ENCODE measurements at regions not wholly inside any gene's neighbourhood (a gene's known extent, or its start where the extent isn't known, plus 50 kb on each side); places are given as distances from the start of the nearest gene placed in this dataset.

GRCh38 chr12:60172266-60173211 is 576.7 kb downstream of the SLC16A7 start:
- intact Hi-C loops (cut with micrococcal nuclease) = no loop called here
- H3K9me3 Mint-ChIP-seq = peaks cover 0 to 5% (median 0%) of the 10 kb centered on the region in 11 donors
- H3K4me1 ChIP-seq (ENCODE audit: control insufficient read depth in 2 of 2, insufficient read depth in 2 of 2, low read length in 2 of 2) = no peaks in the 10 kb centered on the region
- H3K4me1 Mint-ChIP-seq = no peaks in the 10 kb centered on the region
- H3K36me3 ChIP-seq (ENCODE audit: control insufficient read depth in 2 of 3, insufficient read depth in 3 of 3, low read length in 3 of 3) = no peaks in the 10 kb centered on the region
- no peak for DNase-seq
- H3K36me3 Mint-ChIP-seq = no peaks in the 10 kb centered on the region
- H3K27me3 ChIP-seq (ENCODE audit: control insufficient read depth in 2 of 2, insufficient read depth in 2 of 2, low read length in 2 of 2) = no peaks in the 10 kb centered on the region
- ChIA-PET CTCF (interaction anchor here (0.6 kb wide), 1 partner anchor 9 kb away, joined by 3 read pairs; no protein-coding TSS in a partner anchor), POLR2A (no interaction called here)
- H3K4me3 ChIP-seq (ENCODE audit: low read length) = no peak overlapping the region
- H3K27me3 Mint-ChIP-seq = no peaks in the 10 kb centered on the region
- H3K9me3 ChIP-seq (ENCODE audit: control insufficient read depth in 2 of 3, low read length in 3 of 3) = no peaks in the 10 kb centered on the region
- no peak for ATAC-seq
- no peak overlapping the region for H3K27ac Mint-ChIP-seq
- no peak overlapping the region for H3K4me3 Mint-ChIP-seq
- H3K27ac ChIP-seq (ENCODE audit: low read depth, low read length) = no peak overlapping the region

DNA sequence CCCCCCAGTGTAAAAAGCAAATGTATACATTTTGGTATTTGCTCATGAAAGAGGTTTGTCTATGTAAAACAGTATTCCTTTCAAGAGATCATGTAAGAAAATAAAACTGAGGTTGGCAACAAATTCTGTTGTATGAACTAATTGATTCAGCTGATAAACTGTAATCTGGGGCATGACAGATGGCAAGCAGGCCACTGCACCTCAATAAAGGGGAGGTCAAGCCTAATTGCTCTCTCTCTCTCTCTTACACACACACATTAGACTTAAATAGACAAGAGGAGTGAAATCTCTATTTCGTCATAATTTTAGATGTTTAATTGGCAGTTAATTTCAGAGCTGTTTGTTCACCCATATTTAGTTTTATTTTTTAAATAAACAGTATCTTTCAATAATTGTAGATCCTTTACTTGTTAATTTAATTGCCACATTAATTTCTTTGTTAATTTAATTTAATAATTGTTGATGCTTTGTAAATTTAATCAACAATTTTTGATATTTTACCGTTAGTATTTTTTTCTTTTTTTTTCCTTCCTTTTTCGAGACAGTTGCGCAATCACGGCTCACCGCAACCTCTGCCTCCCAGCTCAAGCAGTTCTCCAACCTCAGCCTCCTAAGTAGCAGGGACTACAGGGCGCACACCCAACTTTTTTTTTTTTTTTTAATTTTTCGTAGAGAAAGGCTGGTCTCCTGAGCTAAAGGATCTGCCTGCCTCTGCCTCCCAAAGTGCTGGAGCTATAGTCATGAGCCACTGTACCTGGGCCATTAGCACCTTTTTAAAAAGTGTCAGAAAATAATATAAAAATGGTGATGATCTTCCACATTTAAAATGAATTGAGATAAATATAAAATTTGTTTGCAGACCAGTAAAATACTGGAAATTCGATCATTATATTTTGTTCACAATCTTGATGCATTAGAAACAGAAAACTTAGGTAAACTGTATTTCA is 577.7 kb downstream of the SLC16A7 start:
- no peaks in the 10 kb centered on the region for H3K36me3 ChIP-seq (ENCODE audit: control insufficient read depth in 2 of 3, insufficient read depth in 3 of 3, low read length in 3 of 3)
- DNase-seq (no peak), ATAC-seq (no peak)
- intact Hi-C loops (cut with micrococcal nuclease) = no loop called here
- CTCF ChIA-PET = interaction anchor here (0.6 kb wide), 1 partner anchor 10 kb away, joined by 3 read pairs; no protein-coding TSS in a partner anchor
- Mint-ChIP-seq H3K27ac (no peak overlapping the region), H3K27me3 (no peaks in the 10 kb centered on the region), H3K4me3 (no peak overlapping the region), H3K36me3 (no peaks in the 10 kb centered on the region), H3K4me1 (no peaks in the 10 kb centered on the region), H3K9me3 (peaks cover 0 to 5% (median 0%) of the 10 kb centered on the region in 11 donors)
- no peak overlapping the region for H3K27ac ChIP-seq (ENCODE audit: low read depth, low read length)
- H3K9me3 ChIP-seq (ENCODE audit: control insufficient read depth in 2 of 3, low read length in 3 of 3) = no peaks in the 10 kb centered on the region
- POLR2A ChIA-PET = no interaction called here
- H3K27me3 ChIP-seq (ENCODE audit: control insufficient read depth in 2 of 2, insufficient read depth in 2 of 2, low read length in 2 of 2) = no peaks in the 10 kb centered on the region
- H3K4me1 ChIP-seq (ENCODE audit: control insufficient read depth in 2 of 2, insufficient read depth in 2 of 2, low read length in 2 of 2) = no peaks in the 10 kb centered on the region
- H3K4me3 ChIP-seq (ENCODE audit: low read length) = no peak overlapping the region

GRCh38 chr12:60174476-60174875 is 578.6 kb downstream of the SLC16A7 start:
- no peaks in the 10 kb centered on the region for H3K4me1 Mint-ChIP-seq
- ChIA-PET POLR2A (no interaction called here), CTCF (no interaction called here)
- H3K4me3 Mint-ChIP-seq = no peak overlapping the region
- no peaks in the 10 kb centered on the region for H3K27me3 ChIP-seq (ENCODE audit: control insufficient read depth in 2 of 2, insufficient read depth in 2 of 2, low read length in 2 of 2)
- no peaks in the 10 kb centered on the region for H3K36me3 ChIP-seq (ENCODE audit: control insufficient read depth in 2 of 3, insufficient read depth in 3 of 3, low read length in 3 of 3)
- no peak for ATAC-seq
- H3K9me3 ChIP-seq (ENCODE audit: control insufficient read depth in 2 of 3, low read length in 3 of 3) = no peaks in the 10 kb centered on the region
- H3K9me3 Mint-ChIP-seq = peaks cover 0 to 5% (median 0%) of the 10 kb centered on the region in 11 donors
- H3K27ac Mint-ChIP-seq = no peak overlapping the region
- no peaks in the 10 kb centered on the region for H3K4me1 ChIP-seq (ENCODE audit: control insufficient read depth in 2 of 2, insufficient read depth in 2 of 2, low read length in 2 of 2)
- no peaks in the 10 kb centered on the region for H3K27me3 Mint-ChIP-seq
- no peak for DNase-seq
- intact Hi-C loops (cut with micrococcal nuclease) = no loop called here
- H3K36me3 Mint-ChIP-seq = no peaks in the 10 kb centered on the region
- no peak overlapping the region for H3K4me3 ChIP-seq (ENCODE audit: low read length)
- no peak overlapping the region for H3K27ac ChIP-seq (ENCODE audit: low read depth, low read length)

- no peak overlapping the region for H3K27ac ChIP-seq (ENCODE audit: low read depth, low read length)
- Mint-ChIP-seq H3K4me3 (no peak overlapping the region), H3K27ac (no peak overlapping the region), H3K36me3 (no peaks in the 10 kb centered on the region), H3K27me3 (no peaks in the 10 kb centered on the region), H3K4me1 (no peaks in the 10 kb centered on the region), H3K9me3 (peaks cover 0 to 5% (median 0%) of the 10 kb centered on the region in 11 donors)
- no peaks in the 10 kb centered on the region for H3K4me1 ChIP-seq (ENCODE audit: control insufficient read depth in 2 of 2, insufficient read depth in 2 of 2, low read length in 2 of 2)
- intact Hi-C loops (cut with micrococcal nuclease) = no loop called here
- ChIA-PET CTCF (no interaction called here), POLR2A (no interaction called here)
- no peaks in the 10 kb centered on the region for H3K27me3 ChIP-seq (ENCODE audit: control insufficient read depth in 2 of 2, insufficient read depth in 2 of 2, low read length in 2 of 2)
- ATAC-seq (no peak), DNase-seq (no peak)
- no peaks in the 10 kb centered on the region for H3K36me3 ChIP-seq (ENCODE audit: control insufficient read depth in 2 of 3, insufficient read depth in 3 of 3, low read length in 3 of 3)
- no peaks in the 10 kb centered on the region for H3K9me3 ChIP-seq (ENCODE audit: control insufficient read depth in 2 of 3, low read length in 3 of 3)
- H3K4me3 ChIP-seq (ENCODE audit: low read length) = no peak overlapping the region
Measured at GRCh38 chr12:60174941-60175340, 579.1 kb downstream of the SLC16A7 start.

DNA sequence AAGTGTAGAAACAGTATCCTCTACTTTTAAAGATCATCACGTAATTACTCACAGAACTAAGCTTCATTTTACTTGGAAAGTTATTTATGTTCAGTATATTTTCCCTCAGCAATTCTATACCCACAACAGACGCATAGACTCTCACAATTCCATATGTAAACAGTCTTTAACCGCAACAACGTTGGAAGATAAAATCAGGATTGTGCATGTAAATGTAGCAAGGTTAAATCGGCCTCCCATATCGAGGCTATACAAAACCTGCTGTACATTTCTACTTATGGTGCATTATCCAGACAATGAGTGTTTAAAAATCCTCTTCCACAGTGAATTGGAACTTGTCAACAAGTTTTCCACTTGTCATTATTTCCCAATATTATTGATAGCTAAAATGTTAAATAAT is 581.1 kb downstream of the SLC16A7 start:
- DNase-seq (no peak), ATAC-seq (no peak)
- no peaks in the 10 kb centered on the region for H3K36me3 Mint-ChIP-seq
- H3K27me3 ChIP-seq (ENCODE audit: control insufficient read depth in 2 of 2, insufficient read depth in 2 of 2, low read length in 2 of 2) = no peaks in the 10 kb centered on the region
- intact Hi-C loops (cut with micrococcal nuclease) = no loop called here
- H3K36me3 ChIP-seq (ENCODE audit: control insufficient read depth in 2 of 3, insufficient read depth in 3 of 3, low read length in 3 of 3) = no peaks in the 10 kb centered on the region
- H3K4me1 Mint-ChIP-seq = no peaks in the 10 kb centered on the region
- H3K4me3 Mint-ChIP-seq = no peak overlapping the region
- ChIA-PET POLR2A (no interaction called here), CTCF (no interaction called here)
- H3K27ac Mint-ChIP-seq = no peak overlapping the region
- no peak overlapping the region for H3K27ac ChIP-seq (ENCODE audit: low read depth, low read length)
- no peaks in the 10 kb centered on the region for H3K4me1 ChIP-seq (ENCODE audit: control insufficient read depth in 2 of 2, insufficient read depth in 2 of 2, low read length in 2 of 2)
- H3K9me3 Mint-ChIP-seq = peaks cover 0 to 5% (median 0%) of the 10 kb centered on the region in 11 donors
- no peaks in the 10 kb centered on the region for H3K9me3 ChIP-seq (ENCODE audit: control insufficient read depth in 2 of 3, low read length in 3 of 3)
- no peaks in the 10 kb centered on the region for H3K27me3 Mint-ChIP-seq
- no peak overlapping the region for H3K4me3 ChIP-seq (ENCODE audit: low read length)

DNA sequence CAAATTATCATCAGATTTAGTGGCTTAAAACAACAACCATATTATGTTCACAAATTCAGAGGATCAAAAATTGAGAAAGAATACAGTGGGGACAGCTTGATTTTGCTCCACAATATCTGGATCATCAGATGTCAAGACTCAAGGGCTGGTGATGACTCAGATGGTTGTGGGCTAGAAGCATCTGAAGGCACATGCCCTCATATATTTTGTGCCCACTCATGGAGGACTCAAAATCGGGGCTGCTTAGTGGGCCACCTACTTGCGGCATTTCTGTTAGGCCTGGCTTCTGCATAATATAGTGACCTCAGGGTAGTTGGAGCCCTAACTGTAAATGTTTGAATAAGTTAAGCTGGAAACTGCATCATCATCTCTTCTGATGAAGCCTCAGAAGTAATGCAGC is 584.5 kb downstream of the SLC16A7 start:
- Mint-ChIP-seq H3K27me3 (no peaks in the 10 kb centered on the region), H3K27ac (no peak overlapping the region), H3K36me3 (no peaks in the 10 kb centered on the region), H3K9me3 (peaks cover 0 to 3% (median 0%) of the 10 kb centered on the region in 11 donors), H3K4me3 (no peak overlapping the region), H3K4me1 (no peaks in the 10 kb centered on the region)
- intact Hi-C loops (cut with micrococcal nuclease) = no loop called here
- Histone ChIP-seq H3K4me1 (ENCODE audit: control insufficient read depth in 2 of 2, insufficient read depth in 2 of 2, low read length in 2 of 2) (no peaks in the 10 kb centered on the region), H3K4me3 (ENCODE audit: low read length) (no peak overlapping the region), H3K36me3 (ENCODE audit: control insufficient read depth in 2 of 3, insufficient read depth in 3 of 3, low read length in 3 of 3) (no peaks in the 10 kb centered on the region), H3K27me3 (ENCODE audit: control insufficient read depth in 2 of 2, insufficient read depth in 2 of 2, low read length in 2 of 2) (no peaks in the 10 kb centered on the region), H3K9me3 (ENCODE audit: control insufficient read depth in 2 of 3, low read length in 3 of 3) (no peaks in the 10 kb centered on the region), H3K27ac (ENCODE audit: low read depth, low read length) (no peak overlapping the region)
- CTCF ChIA-PET = no interaction called here
- POLR2A ChIA-PET = no interaction called here
- DNase-seq (no peak), ATAC-seq (no peak)

Measured in naive thymus-derived CD4-positive, alpha-beta T cell (primary cell).